ENCODE measurements at regions not wholly inside any gene's neighbourhood (a gene's known extent, or its start where the extent isn't known, plus 50 kb on each side); places are given as distances from the start of the nearest gene placed in this dataset.

GRCh38 chr6:23420659-23421350 lies 705.2 kb upstream of the NRSN1 start:
- no peak overlapping the region for H3K27ac ChIP-seq (ENCODE audit: low read depth, low read length)
- H3K27me3 ChIP-seq (ENCODE audit: control insufficient read depth in 3 of 3, insufficient read depth in 3 of 3, low read length in 3 of 3) = no peaks in the 10 kb centered on the region
- H3K9me3 ChIP-seq (ENCODE audit: control insufficient read depth in 3 of 3, low read length in 3 of 3) = peaks cover 0 to 2% (median 0%) of the 10 kb centered on the region in 3 donors

GRCh38 chr6:23424584-23424983 lies 701.4 kb upstream of the NRSN1 start:
- Histone ChIP-seq H3K4me1 (ENCODE audit: control insufficient read depth in 3 of 3, insufficient read depth in 3 of 3, low read length in 3 of 3) (no peaks in the 10 kb centered on the region), H3K9me3 (ENCODE audit: control insufficient read depth in 3 of 3, low read length in 3 of 3) (peaks cover 0 to 2% (median 0%) of the 10 kb centered on the region in 3 donors), H3K9ac (ENCODE audit: low read depth in 1 of 3, low read length in 3 of 3) (no peak overlapping the region), H3K27me3 (ENCODE audit: control insufficient read depth in 3 of 3, insufficient read depth in 3 of 3, low read length in 3 of 3) (no peaks in the 10 kb centered on the region), H3K36me3 (ENCODE audit: control insufficient read depth in 3 of 3, insufficient read depth in 3 of 3, low read length in 3 of 3) (no peaks in the 10 kb centered on the region), H3K4me3 (ENCODE audit: low read length in 3 of 3) (no peak overlapping the region), H3K27ac (ENCODE audit: low read depth, low read length) (no peak overlapping the region)

More at GRCh38 chr6:23420659-23421350, 705.2 kb upstream of the NRSN1 start:
- Histone ChIP-seq H3K9ac (ENCODE audit: low read depth in 1 of 3, low read length in 3 of 3) (no peak overlapping the region), H3K4me3 (ENCODE audit: low read length in 3 of 3) (no peak overlapping the region), H3K36me3 (ENCODE audit: control insufficient read depth in 3 of 3, insufficient read depth in 3 of 3, low read length in 3 of 3) (no peaks in the 10 kb centered on the region), H3K4me1 (ENCODE audit: control insufficient read depth in 3 of 3, insufficient read depth in 3 of 3, low read length in 3 of 3) (no peaks in the 10 kb centered on the region)

- Histone ChIP-seq H3K9ac (ENCODE audit: low read depth in 1 of 3, low read length in 3 of 3) (no peak overlapping the region), H3K27ac (ENCODE audit: low read depth, low read length) (no peak overlapping the region), H3K4me1 (ENCODE audit: control insufficient read depth in 3 of 3, insufficient read depth in 3 of 3, low read length in 3 of 3) (no peaks in the 10 kb centered on the region), H3K4me3 (ENCODE audit: low read length in 3 of 3) (no peak overlapping the region), H3K9me3 (ENCODE audit: control insufficient read depth in 3 of 3, low read length in 3 of 3) (no peaks in the 10 kb centered on the region), H3K27me3 (ENCODE audit: control insufficient read depth in 3 of 3, insufficient read depth in 3 of 3, low read length in 3 of 3) (no peaks in the 10 kb centered on the region), H3K36me3 (ENCODE audit: control insufficient read depth in 3 of 3, insufficient read depth in 3 of 3, low read length in 3 of 3) (no peaks in the 10 kb centered on the region)
These were observed 690.9 kb upstream of the NRSN1 start for GRCh38 chr6:23435126-23435525.

- Histone ChIP-seq H3K27me3 (ENCODE audit: control insufficient read depth in 3 of 3, insufficient read depth in 3 of 3, low read length in 3 of 3) (no peaks in the 10 kb centered on the region), H3K9ac (ENCODE audit: low read depth in 1 of 3, low read length in 3 of 3) (no peak overlapping the region), H3K4me1 (ENCODE audit: control insufficient read depth in 3 of 3, insufficient read depth in 3 of 3, low read length in 3 of 3) (no peaks in the 10 kb centered on the region), H3K27ac (ENCODE audit: low read depth, low read length) (no peak overlapping the region), H3K4me3 (ENCODE audit: low read length in 3 of 3) (no peak overlapping the region), H3K9me3 (ENCODE audit: control insufficient read depth in 3 of 3, low read length in 3 of 3) (no peaks in the 10 kb centered on the region), H3K36me3 (ENCODE audit: control insufficient read depth in 3 of 3, insufficient read depth in 3 of 3, low read length in 3 of 3) (no peaks in the 10 kb centered on the region)
These were observed 690.2 kb upstream of the NRSN1 start for GRCh38 chr6:23435798-23436197.

GRCh38 chr6:23441808-23442461 lies 684.1 kb upstream of the NRSN1 start:
- no peaks in the 10 kb centered on the region for H3K9me3 ChIP-seq (ENCODE audit: control insufficient read depth in 3 of 3, low read length in 3 of 3)
- no peak overlapping the region for H3K27ac ChIP-seq (ENCODE audit: low read depth, low read length)
- H3K4me3 ChIP-seq (ENCODE audit: low read length in 3 of 3) = no peak overlapping the region
- H3K9ac ChIP-seq (ENCODE audit: low read depth in 1 of 3, low read length in 3 of 3) = no peak overlapping the region
- H3K4me1 ChIP-seq (ENCODE audit: control insufficient read depth in 3 of 3, insufficient read depth in 3 of 3, low read length in 3 of 3) = peaks cover 0 to 12% (median 9%) of the 10 kb centered on the region in 3 donors
- H3K36me3 ChIP-seq (ENCODE audit: control insufficient read depth in 3 of 3, insufficient read depth in 3 of 3, low read length in 3 of 3) = no peaks in the 10 kb centered on the region
- H3K27me3 ChIP-seq (ENCODE audit: control insufficient read depth in 3 of 3, insufficient read depth in 3 of 3, low read length in 3 of 3) = no peaks in the 10 kb centered on the region

- H3K9ac ChIP-seq (ENCODE audit: low read depth in 1 of 3, low read length in 3 of 3) = no peak overlapping the region
- no peak overlapping the region for H3K4me3 ChIP-seq (ENCODE audit: low read length in 3 of 3)
- H3K27ac ChIP-seq (ENCODE audit: low read depth, low read length) = no peak overlapping the region
- H3K36me3 ChIP-seq (ENCODE audit: control insufficient read depth in 3 of 3, insufficient read depth in 3 of 3, low read length in 3 of 3) = no peaks in the 10 kb centered on the region
- H3K27me3 ChIP-seq (ENCODE audit: control insufficient read depth in 3 of 3, insufficient read depth in 3 of 3, low read length in 3 of 3) = no peaks in the 10 kb centered on the region
- H3K9me3 ChIP-seq (ENCODE audit: control insufficient read depth in 3 of 3, low read length in 3 of 3) = no peaks in the 10 kb centered on the region
- H3K4me1 ChIP-seq (ENCODE audit: control insufficient read depth in 3 of 3, insufficient read depth in 3 of 3, low read length in 3 of 3) = peaks cover 0 to 12% (median 9%) of the 10 kb centered on the region in 3 donors
These were observed 680.8 kb upstream of the NRSN1 start for GRCh38 chr6:23445157-23445710.

- Histone ChIP-seq H3K4me1 (ENCODE audit: control insufficient read depth in 3 of 3, insufficient read depth in 3 of 3, low read length in 3 of 3) (peaks cover 0 to 12% (median 9%) of the 10 kb centered on the region in 3 donors), H3K4me3 (ENCODE audit: low read length in 3 of 3) (no peak overlapping the region), H3K9ac (ENCODE audit: low read depth in 1 of 3, low read length in 3 of 3) (no peak overlapping the region), H3K27me3 (ENCODE audit: control insufficient read depth in 3 of 3, insufficient read depth in 3 of 3, low read length in 3 of 3) (no peaks in the 10 kb centered on the region), H3K9me3 (ENCODE audit: control insufficient read depth in 3 of 3, low read length in 3 of 3) (no peaks in the 10 kb centered on the region), H3K36me3 (ENCODE audit: control insufficient read depth in 3 of 3, insufficient read depth in 3 of 3, low read length in 3 of 3) (no peaks in the 10 kb centered on the region), H3K27ac (ENCODE audit: low read depth, low read length) (no peak overlapping the region)
These were observed 679.5 kb upstream of the NRSN1 start for GRCh38 chr6:23446469-23446967.

- Histone ChIP-seq H3K9ac (ENCODE audit: low read depth in 1 of 3, low read length in 3 of 3) (no peak overlapping the region), H3K27me3 (ENCODE audit: control insufficient read depth in 3 of 3, insufficient read depth in 3 of 3, low read length in 3 of 3) (no peaks in the 10 kb centered on the region), H3K27ac (ENCODE audit: low read depth, low read length) (no peak overlapping the region), H3K4me1 (ENCODE audit: control insufficient read depth in 3 of 3, insufficient read depth in 3 of 3, low read length in 3 of 3) (peaks cover 0 to 12% (median 9%) of the 10 kb centered on the region in 3 donors), H3K9me3 (ENCODE audit: control insufficient read depth in 3 of 3, low read length in 3 of 3) (no peaks in the 10 kb centered on the region), H3K36me3 (ENCODE audit: control insufficient read depth in 3 of 3, insufficient read depth in 3 of 3, low read length in 3 of 3) (no peaks in the 10 kb centered on the region), H3K4me3 (ENCODE audit: low read length in 3 of 3) (no peak overlapping the region)
These were observed 678.3 kb upstream of the NRSN1 start for GRCh38 chr6:23447731-23448130.

- Histone ChIP-seq H3K36me3 (ENCODE audit: control insufficient read depth in 3 of 3, insufficient read depth in 3 of 3, low read length in 3 of 3) (no peaks in the 10 kb centered on the region), H3K9me3 (ENCODE audit: control insufficient read depth in 3 of 3, low read length in 3 of 3) (no peaks in the 10 kb centered on the region), H3K9ac (ENCODE audit: low read depth in 1 of 3, low read length in 3 of 3) (no peak overlapping the region), H3K27ac (ENCODE audit: low read depth, low read length) (no peak overlapping the region), H3K27me3 (ENCODE audit: control insufficient read depth in 3 of 3, insufficient read depth in 3 of 3, low read length in 3 of 3) (no peaks in the 10 kb centered on the region), H3K4me1 (ENCODE audit: control insufficient read depth in 3 of 3, insufficient read depth in 3 of 3, low read length in 3 of 3) (peaks cover 0 to 12% (median 9%) of the 10 kb centered on the region in 3 donors), H3K4me3 (ENCODE audit: low read length in 3 of 3) (no peak overlapping the region)
These were observed 677.7 kb upstream of the NRSN1 start for GRCh38 chr6:23448281-23448680.
